Osteoblast (primary cell): ENCODE measurements at regions not wholly inside any gene's neighbourhood (a gene's known extent, or its start where the extent isn't known, plus 50 kb on each side); places are given as distances from the start of the nearest gene placed in this dataset.

Experiments used
- DNase-seq: peaks from one replicate; pipeline ENCODE4 v3.0.0; 2011; ENCODE audit warnings: low spot score, mixed read lengths; ENCODE audit not compliant: insufficient read length; ENCODE audit errors: missing footprints
- H2AFZ ChIP-seq: 2 replicates; pipeline ENCODE4 v1.6.0; 2011; ENCODE audit warnings: mild to moderate bottlenecking, low read length
- H3K27ac ChIP-seq: 2 replicates; pipeline ENCODE4 v1.5.1; 2011; ENCODE audit warnings: mild to moderate bottlenecking, low read depth, low read length, moderate library complexity
- H3K27me3 ChIP-seq: 2 replicates; pipeline ENCODE4 v1.6.0; 2012; ENCODE audit warnings: mild to moderate bottlenecking, control low read depth, inconsistent platforms, low read length, moderate library complexity; ENCODE audit not compliant: insufficient read depth
- H3K36me3 ChIP-seq: 2 replicates; pipeline ENCODE4 v1.5.1; 2011; ENCODE audit warnings: mild to moderate bottlenecking, low read length, control low read depth, moderate library complexity; ENCODE audit not compliant: insufficient read depth
- H3K4me1 ChIP-seq: 2 replicates; pipeline ENCODE4 v1.5.1; 2011; ENCODE audit warnings: mild to moderate bottlenecking, low read length, control low read depth, moderate library complexity; ENCODE audit not compliant: insufficient read depth
- H3K4me2 ChIP-seq: 2 replicates; pipeline ENCODE4 v1.6.0; 2011; ENCODE audit warnings: mild to moderate bottlenecking, low read length; ENCODE audit not compliant: insufficient read depth
- H3K4me3 ChIP-seq: fragments of 200-600 bp; sonication (generic); 3 replicates; pipeline ENCODE4 v1.5.1; 2012; ENCODE audit warnings: mild to moderate bottlenecking, low read length, inconsistent platforms; ENCODE audit not compliant: insufficient read depth
- H3K79me2 ChIP-seq: 2 replicates; pipeline ENCODE4 v1.6.0; 2012; ENCODE audit warnings: mild to moderate bottlenecking, low read length, control low read depth, inconsistent platforms; ENCODE audit not compliant: insufficient read depth
- H3K9me3 ChIP-seq: 2 replicates; pipeline ENCODE4 v1.5.1; 2011; ENCODE audit warnings: low read depth, low read length, control low read depth
- H4K20me1 ChIP-seq: 2 replicates; pipeline ENCODE4 v1.6.0; 2012; ENCODE audit warnings: mild to moderate bottlenecking, low read length, control low read depth; ENCODE audit not compliant: insufficient read depth
- TF ChIP-seq, protein P1 (sequence below): IDR thresholded peaks from 2 replicates; pipeline ENCODE4 v1.5.1; 2011; ENCODE audit warnings: mild to moderate bottlenecking, low read depth, low read length, moderate library complexity; ENCODE audit errors: extremely low read depth

DNA sequence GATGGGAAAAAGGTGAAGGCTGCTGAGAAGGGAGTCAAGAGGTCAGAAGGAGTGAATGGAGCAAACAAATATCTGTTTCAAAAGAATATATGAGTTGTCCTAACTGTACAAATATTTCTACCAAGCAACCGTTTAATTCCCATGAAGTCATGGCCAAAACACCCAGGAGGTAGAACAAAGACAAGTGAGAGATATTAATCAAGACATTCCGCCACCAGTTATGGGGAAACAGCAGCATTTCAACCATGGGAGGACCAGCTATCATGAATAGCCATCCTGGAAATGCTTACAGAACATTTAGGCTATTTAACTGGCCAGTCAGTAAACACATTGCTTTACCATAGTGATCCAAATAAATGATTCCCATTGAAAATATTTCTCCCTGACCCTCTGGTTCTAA, 396.3 kb downstream of the IRS1 start:
- H3K27ac ChIP-seq, result no peak overlapping the region
- no peak overlapping the region for H3K4me2 ChIP-seq
- no peaks in the 10 kb centered on the region for H3K79me2 ChIP-seq
- no peaks in the 10 kb centered on the region for H3K27me3 ChIP-seq
- no peaks in the 10 kb centered on the region for H3K36me3 ChIP-seq
- no peaks in the 10 kb centered on the region for H4K20me1 ChIP-seq
- H2AFZ ChIP-seq, result no peak overlapping the region
- TF ChIP-seq, protein P1, sequence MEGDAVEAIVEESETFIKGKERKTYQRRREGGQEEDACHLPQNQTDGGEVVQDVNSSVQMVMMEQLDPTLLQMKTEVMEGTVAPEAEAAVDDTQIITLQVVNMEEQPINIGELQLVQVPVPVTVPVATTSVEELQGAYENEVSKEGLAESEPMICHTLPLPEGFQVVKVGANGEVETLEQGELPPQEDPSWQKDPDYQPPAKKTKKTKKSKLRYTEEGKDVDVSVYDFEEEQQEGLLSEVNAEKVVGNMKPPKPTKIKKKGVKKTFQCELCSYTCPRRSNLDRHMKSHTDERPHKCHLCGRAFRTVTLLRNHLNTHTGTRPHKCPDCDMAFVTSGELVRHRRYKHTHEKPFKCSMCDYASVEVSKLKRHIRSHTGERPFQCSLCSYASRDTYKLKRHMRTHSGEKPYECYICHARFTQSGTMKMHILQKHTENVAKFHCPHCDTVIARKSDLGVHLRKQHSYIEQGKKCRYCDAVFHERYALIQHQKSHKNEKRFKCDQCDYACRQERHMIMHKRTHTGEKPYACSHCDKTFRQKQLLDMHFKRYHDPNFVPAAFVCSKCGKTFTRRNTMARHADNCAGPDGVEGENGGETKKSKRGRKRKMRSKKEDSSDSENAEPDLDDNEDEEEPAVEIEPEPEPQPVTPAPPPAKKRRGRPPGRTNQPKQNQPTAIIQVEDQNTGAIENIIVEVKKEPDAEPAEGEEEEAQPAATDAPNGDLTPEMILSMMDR, result no peak
- no peak overlapping the region for H3K4me3 ChIP-seq
- DNase-seq, result no peak
- no peaks in the 10 kb centered on the region for H3K9me3 ChIP-seq
- no peaks in the 10 kb centered on the region for H3K4me1 ChIP-seq

DNA sequence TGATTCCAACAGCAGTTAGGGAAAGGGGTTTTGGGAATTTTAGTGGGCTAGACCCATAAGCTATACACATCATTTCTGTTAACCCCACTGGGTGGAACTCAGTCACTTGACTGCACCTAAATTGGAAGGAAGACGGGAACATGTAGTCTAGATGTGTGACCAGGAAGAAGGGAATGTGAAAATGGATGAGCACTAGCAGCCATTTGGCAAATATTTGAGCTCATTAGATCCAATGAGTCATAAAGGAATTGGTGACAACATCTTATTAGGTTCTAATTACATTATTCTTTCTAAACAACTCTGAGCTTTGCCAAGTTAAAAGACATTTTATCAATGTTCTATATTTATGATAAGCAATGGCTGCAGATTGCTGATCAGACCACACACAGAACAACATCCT, 400.6 kb downstream of the IRS1 start:
- no peaks in the 10 kb centered on the region for H3K79me2 ChIP-seq
- H3K27ac ChIP-seq, result no peak overlapping the region
- no peaks in the 10 kb centered on the region for H3K4me1 ChIP-seq
- TF ChIP-seq, protein P1, result no peak
- H4K20me1 ChIP-seq, result no peaks in the 10 kb centered on the region
- H3K4me2 ChIP-seq, result no peak overlapping the region
- no peak for DNase-seq
- no peaks in the 10 kb centered on the region for H3K9me3 ChIP-seq
- H2AFZ ChIP-seq, result no peak overlapping the region
- H3K27me3 ChIP-seq, result no peaks in the 10 kb centered on the region
- no peaks in the 10 kb centered on the region for H3K36me3 ChIP-seq
- no peak overlapping the region for H3K4me3 ChIP-seq

DNA sequence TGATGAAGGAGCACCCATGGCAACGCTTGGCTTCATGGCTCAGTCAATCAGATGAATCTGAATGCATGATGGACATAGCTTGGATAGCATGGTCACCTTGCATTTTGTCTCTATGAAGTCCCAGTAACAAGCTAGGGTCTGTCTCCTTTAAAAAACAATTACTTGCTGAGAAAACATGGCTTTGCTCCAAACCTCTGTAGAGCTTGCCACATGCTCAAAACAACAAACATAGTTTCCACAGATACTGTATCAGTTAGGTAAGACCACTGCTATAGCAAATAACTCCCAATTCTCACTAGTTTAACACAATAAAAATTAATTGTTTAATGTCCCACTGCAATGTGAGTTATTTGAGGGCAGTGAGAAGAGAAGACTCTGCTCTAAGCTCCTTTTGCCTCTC, 401.0 kb downstream of the IRS1 start:
- DNase-seq, result no peak
- Histone ChIP-seq H3K4me1 (no peaks in the 10 kb centered on the region), H3K4me3 (no peak overlapping the region), H3K4me2 (no peak overlapping the region), H2AFZ (no peak overlapping the region), H3K9me3 (no peaks in the 10 kb centered on the region), H3K27me3 (no peaks in the 10 kb centered on the region), H3K36me3 (no peaks in the 10 kb centered on the region), H4K20me1 (no peaks in the 10 kb centered on the region), H3K27ac (no peak overlapping the region), H3K79me2 (no peaks in the 10 kb centered on the region)
- TF ChIP-seq, protein P1, result no peak

DNA sequence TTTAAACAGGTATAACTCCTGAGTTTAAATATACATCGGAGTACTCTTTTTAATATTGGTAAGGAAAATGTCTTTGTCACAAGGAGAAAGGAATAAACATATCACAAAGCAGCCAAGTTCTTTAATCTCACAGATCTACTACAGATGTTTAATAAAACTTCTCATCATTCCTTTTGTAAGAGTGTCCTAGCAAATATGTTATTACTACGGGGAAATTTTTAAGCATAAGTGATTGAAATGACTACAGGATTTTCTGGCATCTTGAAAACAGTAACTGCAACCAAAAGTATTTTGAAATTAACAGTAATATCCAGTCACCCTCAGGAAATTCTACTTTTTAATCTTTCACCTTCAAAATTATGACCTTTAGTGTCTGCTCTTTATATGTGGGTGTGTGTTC, 403.1 kb downstream of the IRS1 start:
- DNase-seq, result no peak
- no peak overlapping the region for H3K4me3 ChIP-seq
- H3K4me2 ChIP-seq, result no peak overlapping the region
- H3K9me3 ChIP-seq, result no peaks in the 10 kb centered on the region
- no peaks in the 10 kb centered on the region for H3K27me3 ChIP-seq
- TF ChIP-seq, protein P1, result no peak
- no peaks in the 10 kb centered on the region for H4K20me1 ChIP-seq
- no peak overlapping the region for H3K27ac ChIP-seq
- H3K79me2 ChIP-seq, result no peaks in the 10 kb centered on the region
- H3K4me1 ChIP-seq, result no peaks in the 10 kb centered on the region
- no peak overlapping the region for H2AFZ ChIP-seq
- H3K36me3 ChIP-seq, result no peaks in the 10 kb centered on the region
